ENCODE measurements at regions not wholly inside any gene's neighbourhood (a gene's known extent, or its start where the extent isn't known, plus 50 kb on each side); places are given as distances from the start of the nearest gene placed in this dataset.

DNA sequence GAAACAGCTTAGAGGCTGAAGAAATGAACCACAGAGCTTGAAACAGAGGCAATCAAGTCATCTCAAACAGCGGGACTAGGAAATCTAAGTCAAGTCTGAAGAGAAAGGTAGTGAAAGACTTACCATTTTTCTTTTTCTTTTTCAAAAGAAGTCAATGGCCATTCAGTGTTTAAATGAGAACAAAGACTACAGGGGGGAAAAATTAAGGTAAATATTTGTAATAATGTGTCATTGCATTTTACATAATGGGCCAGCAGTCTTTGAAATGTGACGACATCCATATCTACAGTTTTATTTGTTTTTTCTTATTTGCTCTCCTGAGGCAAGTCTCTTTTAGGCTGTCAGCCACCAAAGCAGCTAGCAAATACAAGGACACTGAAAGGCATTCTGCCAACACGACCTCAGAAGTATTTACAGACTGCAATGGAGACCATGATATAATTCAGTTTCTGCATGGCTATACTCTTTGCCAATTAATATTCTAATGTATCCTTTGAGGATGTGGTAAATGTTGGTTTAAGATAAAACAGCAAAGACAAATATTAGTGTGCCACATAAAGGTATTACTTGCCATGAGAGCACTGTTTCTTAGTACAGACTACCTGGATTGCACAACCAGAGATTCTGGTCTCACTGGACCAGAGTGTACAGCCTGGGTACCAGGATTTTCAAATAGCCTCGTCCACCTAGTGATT is 307.0 kb upstream of the THBS1 start:
- Histone ChIP-seq H3K9me3 (no peaks in the 10 kb centered on the region), H3K4me1 (peaks cover 0 to 13% (median 3%) of the 10 kb centered on the region in 4 donors), H3K4me3 (no peak overlapping the region), H3K27ac (no peak overlapping the region), H3K36me3 (no peaks in the 10 kb centered on the region), H3K27me3 (no peaks in the 10 kb centered on the region)
- DNase-seq: no peak
- no peak for TF ChIP-seq EP300 (IDR thresholded peaks at IDR 0.05; ENCODE audit: low read depth)
- TF ChIP-seq, protein P1, sequence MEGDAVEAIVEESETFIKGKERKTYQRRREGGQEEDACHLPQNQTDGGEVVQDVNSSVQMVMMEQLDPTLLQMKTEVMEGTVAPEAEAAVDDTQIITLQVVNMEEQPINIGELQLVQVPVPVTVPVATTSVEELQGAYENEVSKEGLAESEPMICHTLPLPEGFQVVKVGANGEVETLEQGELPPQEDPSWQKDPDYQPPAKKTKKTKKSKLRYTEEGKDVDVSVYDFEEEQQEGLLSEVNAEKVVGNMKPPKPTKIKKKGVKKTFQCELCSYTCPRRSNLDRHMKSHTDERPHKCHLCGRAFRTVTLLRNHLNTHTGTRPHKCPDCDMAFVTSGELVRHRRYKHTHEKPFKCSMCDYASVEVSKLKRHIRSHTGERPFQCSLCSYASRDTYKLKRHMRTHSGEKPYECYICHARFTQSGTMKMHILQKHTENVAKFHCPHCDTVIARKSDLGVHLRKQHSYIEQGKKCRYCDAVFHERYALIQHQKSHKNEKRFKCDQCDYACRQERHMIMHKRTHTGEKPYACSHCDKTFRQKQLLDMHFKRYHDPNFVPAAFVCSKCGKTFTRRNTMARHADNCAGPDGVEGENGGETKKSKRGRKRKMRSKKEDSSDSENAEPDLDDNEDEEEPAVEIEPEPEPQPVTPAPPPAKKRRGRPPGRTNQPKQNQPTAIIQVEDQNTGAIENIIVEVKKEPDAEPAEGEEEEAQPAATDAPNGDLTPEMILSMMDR (IDR thresholded peaks at IDR 0.05): no peak
- TF ChIP-seq POLR2A (IDR thresholded peaks at IDR 0.05): no peak
- in situ Hi-C loops (cut with MboI; ENCODE audit: low pct_ligation_motif_present in 1 of 4, low pct_unique_long_range_greater_than_20kb in 1 of 4, low sequenced_read_pairs in 3 of 4): no loop called here
- intact Hi-C loops (cut with DNase I; ENCODE audit: low total_unique reads): no loop called here
- WGBS, 2 donors (ENCODE audit: low coverage in 1 of 2): 21 to 39% methylated on average over 4 of the region's 4 CpGs

DNA sequence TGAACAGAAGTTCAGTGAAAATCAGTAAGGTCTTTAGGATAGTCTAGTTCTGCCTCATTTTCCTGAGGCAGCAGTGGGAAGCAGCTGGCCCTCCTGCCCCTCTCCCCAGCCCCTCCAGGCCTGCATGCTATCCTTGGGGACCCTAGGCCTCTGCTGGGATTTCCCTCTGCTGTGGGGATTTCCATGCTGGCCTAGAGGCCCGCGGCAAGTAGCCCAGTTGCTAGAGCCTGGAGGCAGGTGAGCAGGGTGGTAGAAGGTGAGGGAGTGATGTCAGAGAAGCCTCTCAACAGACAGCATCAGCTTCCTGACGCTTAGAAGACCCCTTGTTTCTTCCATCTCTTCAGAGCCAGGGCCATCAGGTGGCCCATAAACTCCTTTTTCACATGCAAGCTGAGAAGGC is 305.8 kb upstream of the THBS1 start:
- WGBS, 2 donors (ENCODE audit: low coverage in 1 of 2): 83% methylated on average over 3 of the region's 3 CpGs; no CpG with 5 or more reads in 1 of the 2 donors
- H3K36me3 ChIP-seq: no peaks in the 10 kb centered on the region
- TF ChIP-seq POLR2AphosphoS5 (IDR thresholded peaks at IDR 0.05) (no peak), EP300 (IDR thresholded peaks at IDR 0.05; ENCODE audit: low read depth) (no peak), POLR2A (IDR thresholded peaks at IDR 0.05) (no peak)
- TF ChIP-seq, protein P1 (IDR thresholded peaks at IDR 0.05): no peak
- intact Hi-C loops (cut with DNase I; ENCODE audit: low total_unique reads) (no loop called here), in situ Hi-C loops (cut with MboI; ENCODE audit: low pct_ligation_motif_present in 1 of 4, low pct_unique_long_range_greater_than_20kb in 1 of 4, low sequenced_read_pairs in 3 of 4) (no loop called here)
- H3K4me3 ChIP-seq: no peak overlapping the region
- no peak for DNase-seq
- H3K4me1 ChIP-seq: peaks cover 0 to 13% (median 3%) of the 10 kb centered on the region in 4 donors
- H3K27me3 ChIP-seq: no peaks in the 10 kb centered on the region
- no peak overlapping the region for H3K27ac ChIP-seq
- H3K9me3 ChIP-seq: no peaks in the 10 kb centered on the region

DNA sequence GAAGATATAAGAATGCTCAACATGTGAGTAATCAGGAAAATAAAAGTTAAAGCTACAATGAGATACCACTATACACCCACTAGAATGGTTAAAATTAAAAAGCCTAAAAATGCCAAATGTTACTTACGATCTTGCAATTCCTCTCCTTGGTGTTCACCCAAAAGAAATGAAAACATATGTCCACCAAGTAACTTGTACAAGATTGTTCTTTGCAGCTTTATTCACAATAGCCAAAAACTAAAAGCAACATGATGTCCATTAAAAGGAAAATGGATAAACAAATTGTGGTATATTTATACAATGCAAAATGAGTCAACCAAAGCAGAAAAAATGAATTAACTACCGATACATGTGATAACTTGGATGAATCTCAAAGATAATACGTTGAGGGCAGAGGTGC is 301.6 kb upstream of the THBS1 start:
- H3K27ac ChIP-seq: no peak overlapping the region
- intact Hi-C loops (cut with DNase I; ENCODE audit: low total_unique reads): no loop called here
- no peak overlapping the region for H3K4me3 ChIP-seq
- H3K36me3 ChIP-seq: no peaks in the 10 kb centered on the region
- TF ChIP-seq, protein P1 (IDR thresholded peaks at IDR 0.05): no peak
- TF ChIP-seq EP300 (IDR thresholded peaks at IDR 0.05; ENCODE audit: low read depth): no peak
- no peak for TF ChIP-seq POLR2AphosphoS5 (IDR thresholded peaks at IDR 0.05)
- TF ChIP-seq POLR2A (IDR thresholded peaks at IDR 0.05): no peak
- WGBS, 2 donors (ENCODE audit: low coverage in 1 of 2): 76 to 91% methylated on average over 3 of the region's 3 CpGs
- in situ Hi-C loops (cut with MboI; ENCODE audit: low pct_ligation_motif_present in 1 of 4, low pct_unique_long_range_greater_than_20kb in 1 of 4, low sequenced_read_pairs in 3 of 4): no loop called here
- no peaks in the 10 kb centered on the region for H3K9me3 ChIP-seq
- no peaks in the 10 kb centered on the region for H3K4me1 ChIP-seq
- no peak for DNase-seq
- H3K27me3 ChIP-seq: no peaks in the 10 kb centered on the region

DNA sequence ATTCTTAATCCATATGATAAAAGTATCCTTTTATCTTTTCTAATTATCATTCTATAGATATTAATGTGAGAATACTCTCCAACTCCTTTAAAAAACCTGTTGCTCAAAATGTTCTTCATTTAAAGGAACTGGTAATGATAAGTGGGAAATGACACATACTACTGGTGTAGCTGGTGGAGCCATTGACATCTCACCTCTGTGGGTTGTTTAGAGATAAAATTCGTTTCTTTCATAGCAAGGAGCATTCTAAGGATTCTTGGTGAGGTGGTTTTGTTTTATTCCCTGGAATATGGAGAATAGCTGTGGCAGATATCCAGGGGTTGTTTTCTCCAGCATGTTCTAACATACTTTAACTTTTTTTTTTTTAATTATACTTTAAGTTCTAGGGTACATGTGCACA is 299.8 kb upstream of the THBS1 start:
- intact Hi-C loops (cut with DNase I; ENCODE audit: low total_unique reads) (no loop called here), in situ Hi-C loops (cut with MboI; ENCODE audit: low pct_ligation_motif_present in 1 of 4, low pct_unique_long_range_greater_than_20kb in 1 of 4, low sequenced_read_pairs in 3 of 4) (no loop called here)
- DNase-seq: no peak
- Histone ChIP-seq H3K36me3 (no peaks in the 10 kb centered on the region), H3K4me1 (no peaks in the 10 kb centered on the region), H3K4me3 (no peak overlapping the region), H3K9me3 (no peaks in the 10 kb centered on the region), H3K27me3 (no peaks in the 10 kb centered on the region), H3K27ac (no peak overlapping the region)
- WGBS, 2 donors (ENCODE audit: low coverage in 1 of 2): 50 to 59% methylated on average over 1 of the region's 1 CpG
- TF ChIP-seq, protein P1 (IDR thresholded peaks at IDR 0.05): no peak

All from transverse colon (tissue), 4 donors.